RWPE2 (cell line): ENCODE measurements at regions not wholly inside any gene's neighbourhood (a gene's known extent, or its start where the extent isn't known, plus 50 kb on each side); places are given as distances from the start of the nearest gene placed in this dataset.
"Not testable (repeated sequence)": the region's sequence is repeated elsewhere in the genome, so short reads cannot be mapped to it uniquely, and the experiment has no call there.

ENCODE experiments used
- ATAC-seq: fragments of 200-7000 bp; cut with Tn5 transposase; 3 replicates; pipeline ENCODE4 v1.9.1; 2021; ENCODE audit warnings: low read depth
- DNase-seq: peaks from one replicate; pipeline ENCODE4 v3.0.0-alpha.2; 2020; ENCODE audit warnings: low spot score
- H3K27ac ChIP-seq: fragments of 450-650 bp; 2 replicates; pipeline ENCODE4 v1.5.1; 2017; ENCODE audit warnings: mild to moderate bottlenecking; ENCODE audit not compliant: poor library complexity, severe bottlenecking
- H3K27me3 ChIP-seq: fragments of 250-450 bp; sonication (Bioruptor Pico); 2 replicates; pipeline ENCODE4 v1.5.1; 2021; ENCODE audit warnings: mild to moderate bottlenecking, moderate library complexity; ENCODE audit not compliant: insufficient read depth, poor library complexity, severe bottlenecking
- H3K36me3 ChIP-seq: fragments of 250-450 bp; sonication (Bioruptor Pico); 2 replicates; pipeline ENCODE4 v1.5.1; 2020; ENCODE audit warnings: low read depth, mild to moderate bottlenecking, moderate library complexity
- H3K4me1 ChIP-seq: fragments of 250-450 bp; sonication (Bioruptor Pico); 2 replicates; pipeline ENCODE4 v1.5.1; 2021; ENCODE audit warnings: mild to moderate bottlenecking, moderate library complexity; ENCODE audit not compliant: insufficient read depth, poor library complexity, severe bottlenecking
- H3K4me3 ChIP-seq: fragments of 250-450 bp; sonication (Bioruptor Pico); 2 replicates; pipeline ENCODE4 v1.5.1; 2021; ENCODE audit warnings: mild to moderate bottlenecking, moderate library complexity; ENCODE audit not compliant: severe bottlenecking
- H3K9me3 ChIP-seq: fragments of 250-450 bp; sonication (Bioruptor Pico); 2 replicates; pipeline ENCODE4 v1.5.1; 2021; ENCODE audit warnings: mild to moderate bottlenecking, moderate library complexity; ENCODE audit not compliant: severe bottlenecking
- TF ChIP-seq, protein P1 (sequence below): fragments of 450-650 bp; IDR thresholded peaks from one replicate; pipeline ENCODE4 v1.5.1; 2017; ENCODE audit warnings: mild to moderate bottlenecking, moderate library complexity; ENCODE audit not compliant: poor library complexity, severe bottlenecking

GRCh38 chr5:63398346-63398745 is 563.9 kb downstream of the HTR1A start:
- no peak for DNase-seq
- TF ChIP-seq, protein P1, sequence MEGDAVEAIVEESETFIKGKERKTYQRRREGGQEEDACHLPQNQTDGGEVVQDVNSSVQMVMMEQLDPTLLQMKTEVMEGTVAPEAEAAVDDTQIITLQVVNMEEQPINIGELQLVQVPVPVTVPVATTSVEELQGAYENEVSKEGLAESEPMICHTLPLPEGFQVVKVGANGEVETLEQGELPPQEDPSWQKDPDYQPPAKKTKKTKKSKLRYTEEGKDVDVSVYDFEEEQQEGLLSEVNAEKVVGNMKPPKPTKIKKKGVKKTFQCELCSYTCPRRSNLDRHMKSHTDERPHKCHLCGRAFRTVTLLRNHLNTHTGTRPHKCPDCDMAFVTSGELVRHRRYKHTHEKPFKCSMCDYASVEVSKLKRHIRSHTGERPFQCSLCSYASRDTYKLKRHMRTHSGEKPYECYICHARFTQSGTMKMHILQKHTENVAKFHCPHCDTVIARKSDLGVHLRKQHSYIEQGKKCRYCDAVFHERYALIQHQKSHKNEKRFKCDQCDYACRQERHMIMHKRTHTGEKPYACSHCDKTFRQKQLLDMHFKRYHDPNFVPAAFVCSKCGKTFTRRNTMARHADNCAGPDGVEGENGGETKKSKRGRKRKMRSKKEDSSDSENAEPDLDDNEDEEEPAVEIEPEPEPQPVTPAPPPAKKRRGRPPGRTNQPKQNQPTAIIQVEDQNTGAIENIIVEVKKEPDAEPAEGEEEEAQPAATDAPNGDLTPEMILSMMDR: no peak
- Histone ChIP-seq H3K27me3 (peaks cover 10% of the 10 kb centered on the region), H3K4me3 (no peak overlapping the region), H3K27ac (no peak overlapping the region), H3K4me1 (no peaks in the 10 kb centered on the region), H3K9me3 (no peaks in the 10 kb centered on the region), H3K36me3 (no peaks in the 10 kb centered on the region)
- peak; percentile 91 for ATAC-seq

- not testable (repeated sequence) for H3K36me3 ChIP-seq, H3K4me1 ChIP-seq, H3K9me3 ChIP-seq, ATAC-seq, DNase-seq, H3K4me3 ChIP-seq, H3K27ac ChIP-seq
- peaks cover 11% of the 10 kb centered on the region for H3K27me3 ChIP-seq
These were observed 574.1 kb downstream of the HTR1A start for GRCh38 chr5:63388188-63388587.

- Histone ChIP-seq H3K9me3 (no peaks in the 10 kb centered on the region), H3K4me1 (no peaks in the 10 kb centered on the region), H3K4me3 (no peak overlapping the region), H3K36me3 (no peaks in the 10 kb centered on the region), H3K27me3 (peaks cover 11% of the 10 kb centered on the region), H3K27ac (no peak overlapping the region)
- DNase-seq: no peak
- TF ChIP-seq, protein P1: no peak
- ATAC-seq: no peak
These were observed 586.4 kb downstream of the HTR1A start for GRCh38 chr5:63375851-63376250.

DNA sequence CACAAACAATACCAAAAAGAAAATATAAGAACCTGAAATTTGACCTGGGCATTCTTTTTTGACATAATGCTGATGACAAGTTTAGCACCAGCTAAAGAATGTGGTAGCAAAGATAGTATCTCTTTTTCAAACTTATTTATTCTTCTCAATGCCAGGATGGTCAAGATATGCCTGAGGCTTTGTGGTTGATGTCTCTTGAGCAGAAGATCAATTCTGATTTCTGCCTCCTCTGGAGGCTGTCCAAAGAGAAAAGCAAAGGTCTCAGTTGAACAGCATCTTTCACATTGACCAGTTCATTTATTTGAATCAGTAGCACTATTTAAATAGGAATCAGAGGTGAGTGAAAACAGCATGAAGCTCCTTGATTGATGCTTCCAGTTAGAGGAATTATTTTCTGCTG is 588.2 kb downstream of the HTR1A start:
- H3K36me3 ChIP-seq: no peaks in the 10 kb centered on the region
- no peak for ATAC-seq
- H3K9me3 ChIP-seq: no peaks in the 10 kb centered on the region
- no peak for DNase-seq
- H3K4me1 ChIP-seq: no peaks in the 10 kb centered on the region
- H3K27ac ChIP-seq: no peak overlapping the region
- H3K27me3 ChIP-seq: peaks cover 11% of the 10 kb centered on the region
- TF ChIP-seq, protein P1: no peak
- H3K4me3 ChIP-seq: no peak overlapping the region

GRCh38 chr5:63351164-63351563 is 611.1 kb downstream of the HTR1A start:
- TF ChIP-seq, protein P1: no peak

GRCh38 chr5:63346451-63346850 is 615.8 kb downstream of the HTR1A start:
- ATAC-seq (no peak), DNase-seq (no peak)

More at GRCh38 chr5:63351164-63351563, 611.1 kb downstream of the HTR1A start:
- Histone ChIP-seq H3K27ac (no peak overlapping the region), H3K9me3 (no peaks in the 10 kb centered on the region), H3K4me3 (no peak overlapping the region), H3K36me3 (no peaks in the 10 kb centered on the region), H3K4me1 (no peaks in the 10 kb centered on the region), H3K27me3 (peaks cover 5% of the 10 kb centered on the region)
- DNase-seq (no peak), ATAC-seq (no peak)

More at GRCh38 chr5:63346451-63346850, 615.8 kb downstream of the HTR1A start:
- Histone ChIP-seq H3K27me3 (no peaks in the 10 kb centered on the region), H3K36me3 (no peaks in the 10 kb centered on the region), H3K9me3 (no peaks in the 10 kb centered on the region), H3K4me3 (no peak overlapping the region), H3K4me1 (no peaks in the 10 kb centered on the region), H3K27ac (no peak overlapping the region)
- TF ChIP-seq, protein P1: no peak
